ENCODE measurements at regions not wholly inside any gene's neighbourhood (a gene's known extent, or its start where the extent isn't known, plus 50 kb on each side); places are given as distances from the start of the nearest gene placed in this dataset.

GRCh38 chr19:34306213-34306661 is 51.9 kb downstream of the GARRE1 start:
- Histone ChIP-seq H3K9ac (ENCODE audit: low read depth in 1 of 2, low read length in 2 of 2) (no peak overlapping the region), H3K4me3 (ENCODE audit: low read depth in 1 of 3, low read length in 3 of 3) (no peak overlapping the region), H3K9me3 (ENCODE audit: control insufficient read depth in 4 of 4, low read length in 3 of 4) (no peaks in the 10 kb centered on the region), H3K36me3 (ENCODE audit: control insufficient read depth in 4 of 4, insufficient read depth in 3 of 4, low read depth in 1 of 4, low read length in 3 of 4) (peaks cover 0 to 3% (median 0%) of the 10 kb centered on the region in 4 donors), H3K27me3 (ENCODE audit: control insufficient read depth in 4 of 4, insufficient read depth in 4 of 4, low read length in 3 of 4) (no peaks in the 10 kb centered on the region), H3K4me1 (ENCODE audit: control insufficient read depth in 4 of 4, insufficient read depth in 4 of 4, low read length in 3 of 4) (peaks cover 14 to 58% (median 45%) of the 10 kb centered on the region in 4 donors), H3K27ac (ENCODE audit: low read depth in 1 of 2, low read length in 2 of 2) (peak overlapping the region; percentile 90 to 91)
- TF ChIP-seq SP1 (IDR thresholded peaks at IDR 0.05) (peak; percentile 89), RXRA (IDR thresholded peaks at IDR 0.05) (peak; percentile 67 to 94), EGR1 (IDR thresholded peaks at IDR 0.05; ENCODE audit: low read depth in 2 of 2) (peak; percentile 27 to 76), CTCF (IDR thresholded peaks at IDR 0.05; ENCODE audit: low read depth, low read length, missing input control) (peak; percentile 32), JUND (IDR thresholded peaks at IDR 0.05) (peak; percentile 60 to 70), HNF4G (IDR thresholded peaks at IDR 0.05) (no peak), GABPA (IDR thresholded peaks at IDR 0.05 in 1 of 2, conservative IDR thresholded peaks at IDR 0.05 in 1 of 2) (peak in 1 of 2 donors; percentile 59), REST (IDR thresholded peaks at IDR 0.05) (peak; percentile 73), NR2F2 (IDR thresholded peaks at IDR 0.05) (no peak), FOXA1 (IDR thresholded peaks at IDR 0.05) (no peak), HNF4A (conservative IDR thresholded peaks at IDR 0.05) (peak; percentile 73 to 88), MAX (IDR thresholded peaks at IDR 0.05) (peak; percentile 90), YY1 (IDR thresholded peaks at IDR 0.05) (peak; percentile 92), ATF3 (IDR thresholded peaks at IDR 0.05) (no peak), ZBTB33 (IDR thresholded peaks at IDR 0.05) (peak; percentile 91), RAD21 (IDR thresholded peaks at IDR 0.05) (peak; percentile 49 to 56), TAF1 (conservative IDR thresholded peaks at IDR 0.05) (peak; percentile 76), FOXA2 (IDR thresholded peaks at IDR 0.05) (peak; percentile 76)
- peak; percentile 37 for DNase-seq (ENCODE audit: low spot score)
- WGBS: 29% methylated on average over 2 of the region's 2 CpGs

Data from liver (tissue), 8 donors.